ENCODE measurements at regions not wholly inside any gene's neighbourhood (a gene's known extent, or its start where the extent isn't known, plus 50 kb on each side); places are given as distances from the start of the nearest gene placed in this dataset.

- TF ChIP-seq CTCF (IDR thresholded peaks at IDR 0.05; ENCODE audit: borderline replicate concordance, extremely low read depth, low read length, poor library complexity, severe bottlenecking), result no peak
- no peak for TF ChIP-seq EZH2 (IDR thresholded peaks at IDR 0.05; ENCODE audit: borderline replicate concordance, low read depth, low read length, severe bottlenecking)
Measured at GRCh38 chr11:15557457-15558230, 442.9 kb downstream of the INSC start.
